ENCODE measurements at regions not wholly inside any gene's neighbourhood (a gene's known extent, or its start where the extent isn't known, plus 50 kb on each side); places are given as distances from the start of the nearest gene placed in this dataset.

- POLR2A ChIA-PET: no interaction called here
- CTCF ChIA-PET: interaction anchor here (0.5 kb wide), 1 partner anchor 524 kb away, joined by 4 read pairs; no protein-coding TSS in a partner anchor
Measured at GRCh38 chr2:144227427-144228105, 292.4 kb downstream of the ZEB2 start.

GRCh38 chr2:144225076-144225475 lies 294.8 kb downstream of the ZEB2 start:
- ChIA-PET POLR2A (no interaction called here), CTCF (no interaction called here)

- ChIA-PET CTCF (no interaction called here), POLR2A (no interaction called here)
Measured at GRCh38 chr2:144224472-144224871, 295.4 kb downstream of the ZEB2 start.

- ChIA-PET POLR2A (no interaction called here), CTCF (no interaction called here)
Measured at GRCh38 chr2:144219979-144220378, 299.9 kb downstream of the ZEB2 start.

- POLR2A ChIA-PET: no interaction called here
- CTCF ChIA-PET: no interaction called here
Measured at GRCh38 chr2:144217853-144218633, 301.9 kb downstream of the ZEB2 start.

- ChIA-PET POLR2A (no interaction called here), CTCF (no interaction called here)
Measured at GRCh38 chr2:144215701-144216675, 303.9 kb downstream of the ZEB2 start.

GRCh38 chr2:144215207-144215606 lies 304.7 kb downstream of the ZEB2 start:
- ChIA-PET POLR2A (no interaction called here), CTCF (no interaction called here)

GRCh38 chr2:144213797-144214196 lies 306.1 kb downstream of the ZEB2 start:
- POLR2A ChIA-PET: no interaction called here
- CTCF ChIA-PET: no interaction called here

GRCh38 chr2:144211826-144212225 lies 308.1 kb downstream of the ZEB2 start:
- ChIA-PET POLR2A (interaction anchor here (0.7 kb wide), 1 partner anchor 9 kb away, joined by 3 read pairs; no protein-coding TSS in a partner anchor), CTCF (no interaction called here)

GRCh38 chr2:144211065-144211464 lies 308.9 kb downstream of the ZEB2 start:
- ChIA-PET CTCF (interaction anchor here (0.6 kb wide), 1 partner anchor 103 kb away, joined by 3 read pairs; no protein-coding TSS in a partner anchor), POLR2A (no interaction called here)

- POLR2A ChIA-PET: no interaction called here
Measured at GRCh38 chr2:144210076-144210475, 309.8 kb downstream of the ZEB2 start.

GRCh38 chr2:144208924-144209323 lies 311.0 kb downstream of the ZEB2 start:
- CTCF ChIA-PET: no interaction called here
- POLR2A ChIA-PET: no interaction called here

More at GRCh38 chr2:144210076-144210475, 309.8 kb downstream of the ZEB2 start:
- CTCF ChIA-PET: no interaction called here

GRCh38 chr2:144206019-144206418 lies 313.9 kb downstream of the ZEB2 start:
- POLR2A ChIA-PET: no interaction called here
- CTCF ChIA-PET: no interaction called here

GRCh38 chr2:144201868-144202468 lies 318.0 kb downstream of the ZEB2 start:
- POLR2A ChIA-PET: interaction anchor here (0.6 to 2.1 kb wide), 2 partner anchors 18 to 399 kb away, joined by 5 to 8 read pairs; no protein-coding TSS in a partner anchor
- CTCF ChIA-PET: interaction anchor here (1.3 kb wide), 1 partner anchor 17 kb away, joined by 4 read pairs; no protein-coding TSS in a partner anchor

- CTCF ChIA-PET: interaction anchor here (0.9 to 1.3 kb wide), 2 partner anchors 16 to 18 kb away, joined by 3 to 4 read pairs; no protein-coding TSS in a partner anchor
- POLR2A ChIA-PET: interaction anchor here (0.6 to 2.1 kb wide), 3 partner anchors 17 to 398 kb away, joined by 5 to 8 read pairs (median 5); no protein-coding TSS in a partner anchor
Measured at GRCh38 chr2:144201126-144201525, 318.8 kb downstream of the ZEB2 start.

- CTCF ChIA-PET: interaction anchor here (1.3 to 1.4 kb wide), 2 partner anchors 9 to 13 kb away, joined by 3 to 4 read pairs; no protein-coding TSS in a partner anchor
- POLR2A ChIA-PET: no interaction called here
Measured at GRCh38 chr2:144198116-144198515, 321.8 kb downstream of the ZEB2 start.

- POLR2A ChIA-PET: no interaction called here
- CTCF ChIA-PET: interaction anchor here (1.2 to 1.7 kb wide), 2 partner anchors 10 to 137 kb away, joined by 3 to 5 read pairs; a partner anchor contains a TSS
Measured at GRCh38 chr2:144194326-144195071, 325.4 kb downstream of the ZEB2 start.

- ChIA-PET CTCF (no interaction called here), POLR2A (interaction anchor here (0.6 kb wide), 1 partner anchor 508 kb away, joined by 4 read pairs; no protein-coding TSS in a partner anchor)
Measured at GRCh38 chr2:144190908-144191605, 328.9 kb downstream of the ZEB2 start.
